Urothelium cell line (cell line): ENCODE measurements at regions not wholly inside any gene's neighbourhood (a gene's known extent, or its start where the extent isn't known, plus 50 kb on each side); places are given as distances from the start of the nearest gene placed in this dataset.
A peak's percentile ranks its signal among the peaks of the same experiment; 100 is the strongest.
"Not testable (repeated sequence)": the region's sequence is repeated elsewhere in the genome, so short reads cannot be mapped to it uniquely, and the experiment has no call there.

Experiments used
- DNase-seq: peaks from one replicate; pipeline ENCODE4 v3.0.0; 2011; ENCODE audit warnings: low spot score, mixed read lengths
- FAIRE-seq: peaks from 2 replicates; lab custom pipeline; 2011; peaks lifted over from hg19 to GRCh38; lab: Jason Lieb, UNC

- FAIRE-seq (no peak), DNase-seq (no peak)
Observed at GRCh38 chr3:7982126-7982525, 519.5 kb upstream of the LMCD1 start.

- FAIRE-seq = no peak
- DNase-seq = no peak
Observed at GRCh38 chr3:7999384-7999783, 502.2 kb upstream of the LMCD1 start.

GRCh38 chr3:8001307-8001706 lies 500.3 kb upstream of the LMCD1 start:
- no peak for FAIRE-seq
- DNase-seq = no peak

GRCh38 chr3:8001712-8002111 lies 499.9 kb upstream of the LMCD1 start:
- DNase-seq (no peak), FAIRE-seq (no peak)

- DNase-seq = no peak
- no peak for FAIRE-seq
Observed at GRCh38 chr3:8011902-8012301, 489.7 kb upstream of the LMCD1 start.

GRCh38 chr3:8020047-8020841 lies 481.4 kb upstream of the LMCD1 start:
- FAIRE-seq (no peak), DNase-seq (no peak)

GRCh38 chr3:8027954-8028353 lies 473.7 kb upstream of the LMCD1 start:
- FAIRE-seq (no peak), DNase-seq (no peak)

GRCh38 chr3:8050283-8050682 lies 451.3 kb upstream of the LMCD1 start:
- DNase-seq (no peak), FAIRE-seq (no peak)

- FAIRE-seq (no peak), DNase-seq (no peak)
Observed at GRCh38 chr3:8052659-8053058, 449.0 kb upstream of the LMCD1 start.

GRCh38 chr3:8068135-8068534 lies 433.5 kb upstream of the LMCD1 start:
- not testable (repeated sequence) for DNase-seq, FAIRE-seq

GRCh38 chr3:8069471-8069870 lies 432.2 kb upstream of the LMCD1 start:
- peak; percentile 17 for DNase-seq
- FAIRE-seq = no peak

GRCh38 chr3:8070011-8070410 lies 431.6 kb upstream of the LMCD1 start:
- FAIRE-seq (no peak), DNase-seq (peak; percentile 32)

- DNase-seq, FAIRE-seq: not testable (repeated sequence)
Observed at GRCh38 chr3:8074740-8075139, 426.9 kb upstream of the LMCD1 start.

GRCh38 chr3:8077126-8077525 lies 424.5 kb upstream of the LMCD1 start:
- no peak for FAIRE-seq
- no peak for DNase-seq

GRCh38 chr3:8080464-8080863 lies 421.2 kb upstream of the LMCD1 start:
- FAIRE-seq = no peak
- DNase-seq = no peak

- FAIRE-seq (no peak), DNase-seq (no peak)
Observed at GRCh38 chr3:8085498-8085897, 416.1 kb upstream of the LMCD1 start.

- FAIRE-seq (no peak), DNase-seq (no peak)
Observed at GRCh38 chr3:8087951-8088350, 413.7 kb upstream of the LMCD1 start.

- FAIRE-seq = no peak
- DNase-seq = no peak
Observed at GRCh38 chr3:8094415-8094814, 407.2 kb upstream of the LMCD1 start.

- DNase-seq = peak; percentile 11
- no peak for FAIRE-seq
Observed at GRCh38 chr3:8095724-8096123, 405.9 kb upstream of the LMCD1 start.

GRCh38 chr3:8097690-8098089 lies 403.9 kb upstream of the LMCD1 start:
- no peak for FAIRE-seq
- no peak for DNase-seq

GRCh38 chr3:8103954-8104353 lies 397.7 kb upstream of the LMCD1 start:
- no peak for DNase-seq
- FAIRE-seq = peak; percentile 58

GRCh38 chr3:8106921-8107320 lies 394.7 kb upstream of the LMCD1 start:
- DNase-seq (no peak), FAIRE-seq (no peak)
